Testis (tissue), 2 donors: ENCODE measurements at regions not wholly inside any gene's neighbourhood (a gene's known extent, or its start where the extent isn't known, plus 50 kb on each side); places are given as distances from the start of the nearest gene placed in this dataset.

Experiments
- DNase-seq: peaks from one replicate; pipeline ENCODE4 v3.0.0-alpha.2; 2019
- H3K27ac ChIP-seq, 2 donors: fragments of 200-600 bp; sonication (generic); one replicate each; pipeline ENCODE4 v1.5.1; 2019
- H3K27me3 ChIP-seq: fragments of 200-600 bp; sonication (generic); one replicate; pipeline ENCODE4 v1.5.1; 2019
- H3K36me3 ChIP-seq: fragments of 200-600 bp; sonication (generic); one replicate; pipeline ENCODE4 v1.5.1; 2017; ENCODE audit warnings: low read depth; ENCODE audit errors: missing control alignments
- H3K4me1 ChIP-seq: fragments of 200-600 bp; sonication (generic); one replicate; pipeline ENCODE4 v1.5.1; 2019
- H3K4me3 ChIP-seq, 2 donors: fragments of 200-600 bp; sonication (generic); one replicate each; pipeline ENCODE4 v1.5.1; 2017 to 2019
- H3K9me3 ChIP-seq: fragments of 200-600 bp; sonication (generic); one replicate; pipeline ENCODE4 v1.5.1; 2017
- CTCF ChIP-seq, 3 experiments: fragments of 450-650 bp in 2 of 3; fragments of 200-600 bp in 1 of 3; sonication (generic) in 1 of 3; IDR thresholded peaks; one replicate each; pipeline ENCODE4 v1.5.1; 2016 to 2019; ENCODE audit warnings: antibody characterized with exemption in 3 of 3, mild to moderate bottlenecking in 2 of 3, moderate library complexity in 1 of 3
- POLR2A ChIP-seq: fragments of 450-650 bp; IDR thresholded peaks from one replicate; pipeline ENCODE4 v1.6.1; 2017; ENCODE audit warnings: antibody characterized with exemption, mild to moderate bottlenecking, moderate library complexity
- WGBS, 2 donors: methylation state at CpG; one replicate each; pipeline ENCODE4 v1.1.5; 2018; 5-methylcytosine and 5-hydroxymethylcytosine counted together
- intact Hi-C: fragments of 100-400 bp; cut with DNase I; formaldehyde crosslinking; loops from one replicate; pipeline ENCODE4 v1.15.1; 2023; ENCODE audit warnings: low total_unique reads

- H3K4me1 ChIP-seq = no peaks in the 10 kb centered on the region
- 68 to 81% methylated on average over 6 of the region's 6 CpGs for WGBS, 2 donors
- no peak overlapping the region for H3K27ac ChIP-seq
- no peaks in the 10 kb centered on the region for H3K9me3 ChIP-seq
- no peak for DNase-seq
- H3K36me3 ChIP-seq = no peaks in the 10 kb centered on the region
- no peak overlapping the region for H3K4me3 ChIP-seq
- no peak for TF ChIP-seq POLR2A
- no peak for TF ChIP-seq CTCF (IDR thresholded peaks at IDR 0.05)
- no peaks in the 10 kb centered on the region for H3K27me3 ChIP-seq
- intact Hi-C loops = no loop called here
Observed at GRCh38 chr2:220684099-220684498, 888.0 kb downstream of the EPHA4 start.

- intact Hi-C loops = loop anchor here (5.0 kb wide), 1 partner anchor 885 kb away; the partner anchor contains the start of gene EPHA4
- H3K36me3 ChIP-seq = no peaks in the 10 kb centered on the region
- no peak overlapping the region for H3K4me3 ChIP-seq
- H3K27ac ChIP-seq = no peak overlapping the region
- no peaks in the 10 kb centered on the region for H3K27me3 ChIP-seq
- no peaks in the 10 kb centered on the region for H3K9me3 ChIP-seq
- peak; percentile 89 for DNase-seq
- 35 to 42% methylated on average over 15 of the region's 15 CpGs for WGBS, 2 donors
- peak; percentile 77 to 88 (median 86) for TF ChIP-seq CTCF (IDR thresholded peaks at IDR 0.05)
- TF ChIP-seq POLR2A = no peak
- no peaks in the 10 kb centered on the region for H3K4me1 ChIP-seq
Observed at GRCh38 chr2:220687231-220687843, 884.8 kb downstream of the EPHA4 start.

- intact Hi-C loops = no loop called here
- no peak for DNase-seq
- WGBS, 2 donors = 70 to 84% methylated on average over 6 of the region's 6 CpGs
- Histone ChIP-seq H3K36me3 (no peaks in the 10 kb centered on the region), H3K27me3 (no peaks in the 10 kb centered on the region), H3K4me1 (no peaks in the 10 kb centered on the region), H3K4me3 (no peak overlapping the region), H3K9me3 (no peaks in the 10 kb centered on the region), H3K27ac (no peak overlapping the region)
- no peak for TF ChIP-seq CTCF (IDR thresholded peaks at IDR 0.05)
Observed at GRCh38 chr2:220695397-220696279, 876.5 kb downstream of the EPHA4 start.

- intact Hi-C loops = no loop called here
- Histone ChIP-seq H3K4me1 (no peaks in the 10 kb centered on the region), H3K4me3 (no peak overlapping the region), H3K27me3 (no peaks in the 10 kb centered on the region), H3K27ac (no peak overlapping the region), H3K36me3 (no peaks in the 10 kb centered on the region), H3K9me3 (no peaks in the 10 kb centered on the region)
- no peak for DNase-seq
- WGBS, 2 donors = 91 to 92% methylated on average over 6 of the region's 6 CpGs
- TF ChIP-seq POLR2A (no peak), CTCF (IDR thresholded peaks at IDR 0.05) (no peak)
Observed at GRCh38 chr2:220696280-220696669, 875.8 kb downstream of the EPHA4 start.
